ENCODE measurements at regions not wholly inside any gene's neighbourhood (a gene's known extent, or its start where the extent isn't known, plus 50 kb on each side); places are given as distances from the start of the nearest gene placed in this dataset.

- no peak for ATAC-seq
- TF ChIP-seq PPARA (CRISPR knock-in tag; IDR thresholded peaks at IDR 0.05; ENCODE audit: borderline replicate concordance) (no peak), PATZ1 (CRISPR knock-in tag; IDR thresholded peaks at IDR 0.05; ENCODE audit: borderline replicate concordance) (no peak), BACH2 (CRISPR knock-in tag; IDR thresholded peaks at IDR 0.05; ENCODE audit: borderline replicate concordance) (no peak), ISL1 (CRISPR knock-in tag; IDR thresholded peaks at IDR 0.05) (no peak), ZFP30 (CRISPR knock-in tag; IDR thresholded peaks at IDR 0.05) (no peak), TCF4 (CRISPR knock-in tag; IDR thresholded peaks at IDR 0.05; ENCODE audit: borderline replicate concordance) (no peak), ZNF70 (CRISPR knock-in tag; IDR thresholded peaks at IDR 0.05) (no peak), POU6F1 (CRISPR knock-in tag; IDR thresholded peaks at IDR 0.05; ENCODE audit: borderline replicate concordance, low read depth) (no peak), GLIS3 (CRISPR knock-in tag; IDR thresholded peaks at IDR 0.05) (no peak), ZFP3 (CRISPR knock-in tag; IDR thresholded peaks at IDR 0.05) (no peak), TOX (CRISPR knock-in tag; IDR thresholded peaks at IDR 0.05; ENCODE audit: borderline replicate concordance) (no peak), SNAI2 (CRISPR knock-in tag; IDR thresholded peaks at IDR 0.05) (no peak), ZNF565 (CRISPR knock-in tag; conservative IDR thresholded peaks at IDR 0.05; ENCODE audit: low read depth) (no peak), RARB (CRISPR knock-in tag; IDR thresholded peaks at IDR 0.05) (no peak), ZC3H10 (CRISPR knock-in tag; IDR thresholded peaks at IDR 0.05) (no peak), CSDC2 (CRISPR knock-in tag; IDR thresholded peaks at IDR 0.05) (no peak), ESRRG (CRISPR knock-in tag; IDR thresholded peaks at IDR 0.05) (no peak)
These were observed 1070.0 kb downstream of the LRFN5 start for GRCh38 chr14:42676636-42677035.

GRCh38 chr14:42673963-42674362, 1067.3 kb downstream of the LRFN5 start:
- ATAC-seq, result no peak
- TF ChIP-seq ZNF70 (CRISPR knock-in tag; IDR thresholded peaks at IDR 0.05) (no peak), CSDC2 (CRISPR knock-in tag; IDR thresholded peaks at IDR 0.05) (no peak), TSHZ2 (CRISPR knock-in tag; IDR thresholded peaks at IDR 0.05) (no peak), PPARA (CRISPR knock-in tag; IDR thresholded peaks at IDR 0.05; ENCODE audit: borderline replicate concordance) (no peak), CSRNP3 (CRISPR knock-in tag; IDR thresholded peaks at IDR 0.05) (no peak), SNAI2 (CRISPR knock-in tag; IDR thresholded peaks at IDR 0.05) (no peak), PATZ1 (CRISPR knock-in tag; IDR thresholded peaks at IDR 0.05; ENCODE audit: borderline replicate concordance) (no peak), GLIS3 (CRISPR knock-in tag; IDR thresholded peaks at IDR 0.05) (no peak), TCF4 (CRISPR knock-in tag; IDR thresholded peaks at IDR 0.05; ENCODE audit: borderline replicate concordance) (no peak), CREB5 (CRISPR knock-in tag; IDR thresholded peaks at IDR 0.05; ENCODE audit: low read depth) (no peak), ZFP3 (CRISPR knock-in tag; IDR thresholded peaks at IDR 0.05) (no peak), ZFP30 (CRISPR knock-in tag; IDR thresholded peaks at IDR 0.05) (no peak)
